ENCODE measurements at regions not wholly inside any gene's neighbourhood (a gene's known extent, or its start where the extent isn't known, plus 50 kb on each side); places are given as distances from the start of the nearest gene placed in this dataset.

GRCh38 chr2:19119326-19120001 lies 239.0 kb downstream of the OSR1 start:
- no peak for TF ChIP-seq YY1 (IDR thresholded peaks at IDR 0.05)
- TF ChIP-seq TAF1 (conservative IDR thresholded peaks at IDR 0.05): no peak
- no peak for TF ChIP-seq CTCF (IDR thresholded peaks at IDR 0.05; ENCODE audit: low read depth, low read length, missing input control)
- no peak for TF ChIP-seq RAD21 (IDR thresholded peaks at IDR 0.05)
- TF ChIP-seq REST (IDR thresholded peaks at IDR 0.05): no peak
- TF ChIP-seq FOXA2 (IDR thresholded peaks at IDR 0.05): no peak

All from liver (tissue), 3 donors.